Astrocyte of the cerebellum (primary cell): ENCODE measurements at regions not wholly inside any gene's neighbourhood (a gene's known extent, or its start where the extent isn't known, plus 50 kb on each side); places are given as distances from the start of the nearest gene placed in this dataset.
A peak's percentile ranks its signal among the peaks of the same experiment; 100 is the strongest.

ENCODE experiments used
- DNase-seq: peaks from one replicate; pipeline ENCODE4 v3.0.0-alpha.2; 2011; ENCODE audit warnings: low read depth
- H3K4me3 ChIP-seq: 2 replicates; pipeline ENCODE4 v1.5.1; 2011; ENCODE audit warnings: mild to moderate bottlenecking, low read depth, low read length, moderate library complexity
- CTCF ChIP-seq: IDR thresholded peaks from 2 replicates; pipeline ENCODE4 v1.5.1; 2012; ENCODE audit warnings: low read length, low read depth, moderate library complexity, mild to moderate bottlenecking; ENCODE audit errors: missing control alignments
- in situ Hi-C: cut with HindIII; loops from 2 replicates; pipeline ENCODE4 v1.10.0; 2017; ENCODE audit warnings: low sequenced_read_pairs

DNA sequence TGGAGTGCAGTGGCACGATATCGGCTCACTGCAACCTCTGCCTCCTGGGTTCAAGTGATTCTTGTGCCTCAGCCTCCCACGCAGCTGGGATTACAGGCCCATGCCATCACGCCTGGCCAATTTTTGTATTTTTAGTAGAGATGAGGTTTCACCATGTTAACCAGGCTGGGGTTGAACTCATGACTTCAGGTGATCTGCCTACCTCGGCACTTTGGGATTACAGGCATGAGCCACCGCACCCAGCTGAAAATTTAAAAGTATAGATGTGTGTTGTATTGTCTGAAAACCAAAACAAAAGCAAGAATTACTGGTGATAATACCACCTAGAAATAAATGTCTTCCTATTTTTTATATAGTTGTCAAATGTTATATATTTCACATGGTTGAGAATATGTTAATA, 162.0 kb upstream of the DMRT1 start:
- no peak overlapping the region for H3K4me3 ChIP-seq
- DNase-seq: no peak
- in situ Hi-C loops: no loop called here
- no peak for TF ChIP-seq CTCF

DNA sequence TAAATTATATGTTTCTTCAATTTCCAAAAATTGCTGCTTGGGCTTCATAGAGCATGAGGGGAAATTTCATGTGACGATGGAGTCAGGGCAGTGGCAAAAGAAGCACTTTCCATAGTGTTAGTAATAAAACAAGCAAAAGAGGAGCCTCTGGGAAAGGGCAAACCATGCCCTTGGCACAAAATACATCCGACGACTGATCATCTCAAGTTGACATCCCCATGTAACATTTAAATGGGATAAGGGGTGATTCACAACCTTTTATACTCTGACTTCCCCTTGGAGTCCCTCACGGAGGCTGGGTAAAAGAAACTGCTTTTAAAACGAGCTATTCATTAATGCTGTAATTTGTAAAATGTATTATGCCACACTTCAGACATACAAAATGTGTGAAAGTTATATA, 161.4 kb upstream of the DMRT1 start:
- in situ Hi-C loops: no loop called here
- no peak for TF ChIP-seq CTCF

GRCh38 chr9:682633-683508, 158.6 kb upstream of the DMRT1 start:
- H3K4me3 ChIP-seq: no peak overlapping the region
- no peak for DNase-seq
- TF ChIP-seq CTCF: no peak
- in situ Hi-C loops: no loop called here

More for the DNA sequence above, 161.4 kb upstream of the DMRT1 start:
- DNase-seq: no peak
- no peak overlapping the region for H3K4me3 ChIP-seq

DNA sequence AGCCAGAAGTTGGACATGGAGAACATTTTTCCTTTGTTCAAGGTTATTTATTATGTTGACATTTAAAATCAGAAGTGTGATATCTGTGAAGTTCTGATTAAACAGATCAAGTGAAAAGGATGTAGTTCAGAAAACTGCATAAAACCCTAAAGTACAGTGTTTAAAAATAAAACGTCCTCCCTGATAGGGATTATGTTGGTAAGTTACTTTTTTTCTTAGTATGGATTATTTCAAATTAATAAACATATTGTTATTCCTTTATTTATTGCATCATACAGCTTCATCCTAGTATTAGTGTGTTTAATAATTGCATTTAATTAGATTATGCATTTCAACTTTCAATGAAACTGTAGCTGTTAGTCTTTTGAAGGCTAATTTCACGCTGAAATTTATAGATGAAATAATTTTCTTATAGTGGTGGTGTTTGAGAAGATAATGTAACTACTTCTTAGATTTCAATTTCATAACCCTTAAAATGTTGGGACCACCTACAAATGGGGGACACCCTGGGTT, 157.9 kb upstream of the DMRT1 start:
- in situ Hi-C loops: no loop called here
- peak overlapping the region; percentile 49 for H3K4me3 ChIP-seq
- no peak for DNase-seq
- no peak for TF ChIP-seq CTCF

DNA sequence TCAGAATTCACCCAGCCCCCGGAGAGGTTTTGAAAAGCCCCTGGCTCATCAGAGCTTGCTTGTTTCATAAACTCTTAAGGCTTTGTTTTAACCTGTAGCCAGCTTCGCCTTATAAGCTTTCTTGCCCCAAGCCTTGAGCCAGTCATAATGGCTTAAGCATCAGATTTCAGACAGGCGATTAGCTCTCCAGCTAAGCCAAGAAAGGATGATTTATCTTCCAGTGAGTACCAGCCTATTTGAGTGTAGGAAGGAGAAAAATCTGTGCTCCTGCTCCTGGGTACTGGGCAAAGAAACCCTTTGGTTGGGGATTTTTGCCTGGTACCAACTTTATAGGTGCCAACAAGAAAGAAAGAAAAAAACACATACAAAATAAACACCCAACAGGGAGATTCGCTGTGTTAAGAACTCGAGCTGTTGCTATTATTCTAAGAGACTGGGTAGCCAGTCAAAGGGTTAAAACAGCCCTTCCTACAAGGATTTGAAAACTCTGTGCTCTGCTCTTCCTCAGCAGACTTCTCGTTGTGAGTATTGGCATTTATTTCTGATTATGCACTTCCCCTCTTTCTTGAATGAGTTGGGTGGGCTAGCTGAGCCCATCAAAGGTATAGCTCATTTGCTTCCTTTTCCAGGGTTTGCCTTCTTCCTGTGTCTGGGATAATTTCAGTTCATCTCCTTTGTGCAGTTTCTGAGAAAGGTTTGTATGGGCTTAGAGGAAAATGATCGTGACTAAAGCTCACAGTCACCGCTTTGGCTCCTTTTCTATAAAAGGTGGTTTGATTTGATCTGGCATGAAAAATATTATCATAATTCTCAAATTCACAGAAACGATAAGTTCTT, 157.2 kb upstream of the DMRT1 start:
- DNase-seq: no peak
- in situ Hi-C loops: no loop called here
- peak overlapping the region; percentile 49 for H3K4me3 ChIP-seq
- TF ChIP-seq CTCF: no peak

GRCh38 chr9:684941-685340, 156.6 kb upstream of the DMRT1 start:
- in situ Hi-C loops: no loop called here
- no peak for DNase-seq
- peak overlapping the region; percentile 49 for H3K4me3 ChIP-seq
- no peak for TF ChIP-seq CTCF
